Renal cortex interstitium (tissue), 11 donors: ENCODE measurements at regions not wholly inside any gene's neighbourhood (a gene's known extent, or its start where the extent isn't known, plus 50 kb on each side); places are given as distances from the start of the nearest gene placed in this dataset.

Experiments
- DNase-seq, 11 donors: peaks; one replicate each; pipeline ENCODE4 v3.0.0-alpha.2; 2013; ENCODE audit warnings: low read depth in 9 of 11, low spot score in 4 of 11; ENCODE audit errors: extremely low read depth in 1 of 11

DNA sequence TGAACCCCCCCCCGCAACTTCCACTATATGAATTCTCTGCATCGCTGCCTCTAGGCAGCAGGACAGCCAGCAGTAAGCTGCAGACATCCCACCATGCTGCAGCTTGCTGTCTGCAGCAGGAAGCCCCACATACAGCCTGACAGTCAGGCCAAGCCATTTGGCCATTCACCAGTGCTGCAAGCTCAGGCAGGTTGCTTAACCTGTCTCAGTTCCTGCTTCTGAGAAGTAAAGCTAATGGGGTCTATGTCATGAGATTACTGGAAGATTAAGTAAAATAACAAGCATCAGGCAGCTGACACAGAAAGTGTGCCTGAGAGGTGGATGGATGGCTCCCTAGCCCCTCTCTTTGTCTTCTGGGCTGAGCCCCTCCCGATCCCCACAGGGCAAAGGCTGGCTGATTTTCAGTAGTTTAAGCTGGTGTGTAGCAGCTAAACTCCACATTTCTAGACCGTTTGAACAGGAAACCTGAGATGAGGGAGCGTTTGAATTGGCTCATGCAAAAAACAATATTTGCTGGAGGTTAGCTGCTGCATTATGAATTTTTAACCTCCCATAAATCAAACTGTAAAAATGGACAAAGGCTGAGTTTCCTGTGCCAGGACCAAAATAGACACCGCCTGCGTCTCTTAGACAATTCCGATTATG, 193.8 kb upstream of the ARL4C start:
- DNase-seq: peak in 3 of 11 donors; percentile 20 to 43 (median 26)

DNA sequence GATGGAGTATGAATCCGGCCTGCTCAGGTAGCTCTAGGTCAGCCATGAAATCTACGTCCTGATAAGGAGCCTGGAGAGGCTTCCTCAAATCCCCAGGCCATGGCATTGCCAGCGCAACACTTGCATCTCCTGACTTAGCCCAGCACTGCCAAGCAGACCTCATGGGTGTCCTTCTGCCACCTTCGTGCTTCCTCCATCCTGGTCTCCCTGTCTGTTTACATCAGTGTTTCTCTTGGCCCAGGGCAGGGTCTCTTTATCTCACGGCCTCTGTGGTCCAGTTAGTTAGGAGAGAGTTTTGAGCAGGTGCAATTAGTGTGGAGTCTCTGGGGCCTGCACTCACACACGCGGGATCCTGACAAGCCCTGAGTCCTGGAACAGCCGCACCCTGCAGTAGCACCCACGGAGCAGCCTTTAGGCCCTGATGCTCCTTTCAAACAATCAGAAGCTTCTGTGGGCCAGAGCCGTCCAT, 193.1 kb upstream of the ARL4C start:
- no peak for DNase-seq

DNA sequence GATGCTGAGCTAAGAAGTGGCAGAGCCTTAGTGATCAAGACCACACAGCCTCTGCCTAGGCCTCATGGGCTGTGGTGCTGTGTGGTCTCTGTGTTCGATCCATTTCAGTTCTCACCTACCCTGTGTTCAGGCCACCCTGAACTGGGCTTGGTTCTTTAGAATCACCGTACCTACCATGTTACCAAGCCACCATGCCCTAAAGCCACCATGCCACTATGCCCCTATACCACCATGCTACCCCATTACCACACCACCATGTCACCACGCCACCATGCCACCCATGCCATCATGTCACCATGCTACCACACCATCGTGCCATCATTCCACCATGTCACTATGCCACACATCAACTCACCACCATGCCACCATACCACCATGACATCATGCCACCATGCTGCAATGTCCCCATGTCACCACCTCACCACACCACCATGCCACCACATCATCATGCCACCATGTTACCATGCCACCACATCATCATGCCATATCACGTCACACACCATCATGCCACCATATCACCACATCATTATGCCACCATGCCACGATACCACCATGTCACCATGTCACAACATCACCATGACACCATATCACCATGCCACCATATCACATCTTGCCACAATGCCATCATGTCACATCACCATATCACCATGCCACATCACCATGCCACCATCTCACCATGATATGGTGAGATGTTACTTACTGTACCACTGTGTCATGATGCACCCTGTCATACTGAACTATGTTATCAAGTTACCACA, 191.0 kb upstream of the ARL4C start:
- DNase-seq: no peak

DNA sequence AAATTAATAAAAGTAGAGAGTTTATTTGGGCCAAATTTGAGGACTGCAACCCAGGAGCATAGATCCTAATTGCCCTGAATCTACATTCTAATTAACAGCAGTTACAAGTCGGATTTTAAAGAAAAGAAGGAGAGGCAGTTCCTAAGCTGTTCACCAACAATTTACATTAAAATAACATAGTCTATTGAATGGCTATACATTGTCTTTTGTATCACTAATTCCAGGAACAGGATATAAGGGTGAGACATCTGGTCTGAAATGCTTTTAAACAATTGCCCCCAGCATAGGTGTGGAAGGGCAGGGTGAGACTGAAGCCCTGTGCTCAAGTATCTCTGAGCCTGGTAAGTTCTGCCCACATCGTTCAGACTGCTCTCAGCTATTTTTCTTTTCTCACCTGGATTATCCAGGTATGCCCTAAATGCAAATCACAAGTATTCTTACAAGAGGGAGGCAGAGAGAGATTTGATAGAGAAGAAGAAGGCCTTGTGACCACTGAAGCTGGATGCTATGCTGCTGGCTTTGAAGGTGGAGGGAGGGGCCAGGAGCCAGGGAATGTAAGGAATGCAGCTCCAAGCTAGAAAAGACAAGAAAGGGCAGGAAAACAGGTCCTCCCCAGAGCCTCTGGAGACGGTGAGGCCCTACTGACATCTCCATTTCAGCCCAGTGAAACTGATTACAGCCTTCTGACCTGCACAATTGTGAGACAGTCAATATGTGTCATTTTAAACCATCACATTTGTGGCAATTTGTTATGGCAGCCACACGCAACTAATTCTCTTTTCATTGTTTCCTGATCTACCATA, 189.4 kb upstream of the ARL4C start:
- peak in 3 of 11 donors; percentile 16 to 52 (median 29) for DNase-seq

DNA sequence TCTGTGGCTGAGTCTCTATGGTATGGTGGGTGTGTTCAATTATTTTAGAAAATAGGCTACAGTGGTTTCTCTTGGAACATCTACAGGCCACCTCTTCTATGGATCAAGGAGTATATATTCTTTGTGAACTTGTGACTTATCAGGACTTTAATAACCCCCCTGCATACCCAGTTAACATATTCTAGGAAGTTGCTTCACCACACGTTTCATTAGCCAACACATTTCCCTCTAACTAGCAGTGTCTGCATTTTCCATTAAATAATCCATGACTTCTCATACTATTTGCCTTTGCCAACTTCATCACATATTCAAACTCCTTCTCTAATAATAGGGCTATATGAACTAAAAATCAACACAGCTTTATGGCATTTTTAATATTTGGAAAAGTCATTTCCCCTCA, 187.6 kb upstream of the ARL4C start:
- no peak for DNase-seq

DNA sequence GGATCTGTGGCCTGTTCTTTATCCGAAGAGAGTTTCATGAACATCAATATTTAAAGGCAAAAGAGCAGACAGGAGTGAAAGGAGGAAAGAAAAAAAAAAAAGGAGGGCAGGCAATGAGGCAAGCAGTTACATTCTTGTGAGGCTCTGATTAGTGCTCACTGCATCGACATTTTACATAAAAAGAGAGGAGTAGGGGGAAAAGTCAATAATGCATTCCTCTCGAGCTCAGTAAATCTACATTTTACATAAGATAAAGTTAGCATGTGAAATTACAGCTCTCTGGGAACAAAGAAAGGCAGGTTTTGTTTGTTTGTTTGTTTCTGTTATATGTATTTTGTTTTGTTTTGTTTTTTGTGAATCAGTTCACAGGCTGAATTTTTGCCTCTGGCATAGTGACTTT, 187.1 kb upstream of the ARL4C start:
- DNase-seq: no peak

DNA sequence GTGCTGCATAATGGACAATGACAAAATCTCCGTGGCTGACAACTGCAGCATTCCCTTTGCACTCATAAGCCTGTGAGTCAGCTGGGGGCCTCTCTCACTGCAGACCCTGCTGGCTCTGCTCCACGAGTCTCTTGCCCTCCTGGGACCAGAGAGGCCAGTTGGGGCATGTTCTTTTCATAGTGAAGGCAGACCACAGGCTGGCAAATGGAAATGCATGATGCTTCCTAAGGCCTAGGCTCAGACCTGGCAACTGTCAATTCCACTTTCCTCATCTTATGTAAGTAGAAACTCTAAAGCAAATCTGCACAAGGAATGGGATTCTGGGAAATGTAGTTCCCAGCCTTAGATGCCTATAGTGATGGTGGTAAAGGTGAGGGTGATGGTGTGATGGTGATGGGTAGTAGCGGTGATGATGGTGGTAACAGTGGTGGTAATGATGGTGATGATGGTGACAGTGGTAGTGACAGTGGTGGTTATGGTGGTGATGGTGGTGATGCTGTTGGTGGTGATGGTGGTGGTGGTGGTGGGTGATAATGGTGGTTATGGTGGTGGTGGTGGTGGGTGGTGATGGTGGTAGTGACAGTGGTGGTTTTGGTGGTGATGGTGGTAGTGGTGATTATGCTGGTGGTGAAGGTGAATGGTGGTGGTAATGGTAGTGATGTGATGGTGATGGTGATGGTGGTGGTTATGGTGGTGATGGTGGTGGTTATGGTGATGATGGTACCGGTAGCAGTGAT, 185.8 kb upstream of the ARL4C start:
- DNase-seq: no peak

DNA sequence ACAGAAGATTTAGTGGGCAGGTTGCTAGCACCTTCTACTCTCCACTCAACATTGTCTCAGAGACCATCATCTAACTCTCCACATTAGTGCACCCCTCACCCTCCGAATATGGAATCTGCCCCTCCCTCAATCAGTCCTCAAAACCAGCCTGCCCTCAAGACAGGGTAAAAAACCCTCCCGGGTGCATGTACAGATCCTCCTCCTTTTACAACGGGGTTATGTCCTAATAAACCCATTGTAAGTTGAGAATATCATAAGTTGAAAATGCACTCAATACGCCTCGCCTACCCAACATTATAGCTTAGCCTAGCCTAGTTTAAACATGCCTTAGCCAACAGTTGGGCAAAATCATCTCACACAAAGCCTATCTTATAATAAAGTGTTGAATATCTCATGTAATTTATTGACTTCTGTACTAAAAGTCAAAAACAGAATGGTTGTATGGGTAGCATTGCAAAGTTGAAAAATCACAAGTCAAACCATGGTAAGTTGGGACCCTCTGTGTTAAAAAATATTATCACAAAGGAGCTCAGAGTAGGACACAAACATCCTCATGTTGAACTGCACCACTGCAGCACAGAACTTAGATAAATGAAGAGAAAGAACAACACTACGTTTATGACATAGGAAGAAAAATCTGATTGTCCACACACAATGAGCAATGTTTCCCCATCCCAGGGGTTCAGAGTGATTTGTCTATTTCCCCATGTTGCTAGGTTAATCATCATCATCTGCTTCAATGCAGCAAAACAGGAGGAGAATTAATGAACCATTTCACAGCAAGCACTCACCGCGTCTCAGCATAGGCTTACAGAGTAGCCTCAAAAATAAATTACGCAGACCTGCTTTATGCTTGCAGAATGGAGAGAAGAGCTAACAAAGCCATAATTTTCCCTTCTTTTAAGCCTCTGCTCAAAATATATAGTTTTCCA, 184.1 kb upstream of the ARL4C start:
- DNase-seq: peak in 2 of 11 donors; percentile 16 to 24

DNA sequence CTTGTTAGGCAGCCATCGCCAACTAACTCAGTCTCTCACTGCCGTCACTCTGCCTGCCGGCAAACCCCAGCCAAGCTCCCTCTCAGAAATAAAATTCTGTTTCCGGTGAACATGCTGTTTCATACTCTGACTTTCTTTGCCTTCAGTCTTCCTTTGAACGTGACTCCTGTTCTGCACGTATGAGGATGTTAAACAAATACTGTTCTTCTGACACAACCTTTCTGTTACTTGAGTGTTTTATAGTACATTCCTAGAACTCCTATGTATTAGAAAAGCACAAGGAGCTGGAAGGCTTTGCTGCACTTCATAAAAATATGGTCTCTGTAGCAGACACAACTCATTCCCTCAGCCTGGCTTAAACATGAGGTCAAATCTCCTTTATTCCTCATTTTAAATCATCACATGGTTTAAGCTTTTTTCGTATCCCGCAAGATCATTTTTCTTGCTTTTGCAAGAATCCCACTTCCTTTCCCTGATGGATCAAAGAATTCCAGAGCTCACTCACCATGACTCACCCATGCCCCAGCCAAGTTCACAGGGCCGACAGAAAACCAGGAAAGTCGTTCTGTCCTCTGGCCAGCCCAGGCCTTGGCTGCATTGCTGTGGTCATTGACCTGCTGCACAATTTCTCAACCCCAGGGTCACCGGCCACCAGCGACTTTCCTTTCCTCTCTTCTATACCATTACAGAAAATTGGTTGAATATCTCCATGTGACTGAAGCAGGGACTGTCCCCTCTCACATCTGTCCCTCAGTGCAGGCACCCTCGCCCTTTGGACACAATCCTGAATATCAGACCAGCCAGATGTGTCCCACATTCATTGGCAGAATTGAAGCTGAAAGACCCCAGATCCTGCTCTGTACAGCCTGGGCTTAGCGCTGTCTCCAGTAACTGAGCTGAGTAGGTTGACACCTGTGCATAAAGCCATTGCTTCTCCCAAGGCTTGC, 183.1 kb upstream of the ARL4C start:
- DNase-seq: peak in 1 of 11 donors; percentile 35

DNA sequence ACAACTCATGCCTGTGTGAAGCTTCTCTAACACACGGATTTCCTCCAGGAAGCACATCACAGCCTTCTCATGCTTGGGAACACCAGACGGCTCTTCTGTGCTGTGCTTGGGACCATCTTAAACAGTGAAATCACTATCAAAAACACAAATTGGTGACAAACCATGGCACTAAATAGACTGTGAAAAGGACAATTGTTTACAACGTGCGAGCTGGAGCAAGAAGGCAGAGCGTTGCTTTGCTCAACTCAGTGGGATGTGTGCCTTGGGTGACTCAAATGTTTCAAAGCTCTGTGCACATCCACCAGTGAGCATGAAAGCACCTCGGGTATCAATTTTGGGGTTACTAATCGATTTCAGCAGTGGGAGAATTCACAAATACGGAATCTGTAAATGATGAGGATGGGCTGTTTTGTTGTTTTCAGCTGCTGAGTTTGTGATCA, 182.4 kb upstream of the ARL4C start:
- DNase-seq: no peak

DNA sequence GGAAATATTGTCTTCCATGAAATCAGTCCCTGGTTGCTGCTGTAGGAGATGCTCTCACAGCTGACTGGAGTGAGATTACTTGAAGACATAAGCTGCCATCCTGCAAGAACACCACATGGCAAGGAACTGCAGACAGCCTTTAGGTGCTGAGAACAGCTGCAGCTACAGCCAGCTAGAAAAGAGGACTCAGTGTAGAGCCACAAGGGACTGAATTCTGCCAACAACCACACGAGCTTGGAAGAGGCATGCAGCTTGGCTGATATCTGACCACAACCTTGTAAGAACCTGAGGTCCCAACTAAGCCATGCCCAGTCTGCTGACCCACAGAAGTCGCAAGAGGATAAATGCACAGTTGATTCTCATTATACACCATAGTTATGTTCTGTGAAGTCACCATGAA, 181.8 kb upstream of the ARL4C start:
- DNase-seq: no peak

DNA sequence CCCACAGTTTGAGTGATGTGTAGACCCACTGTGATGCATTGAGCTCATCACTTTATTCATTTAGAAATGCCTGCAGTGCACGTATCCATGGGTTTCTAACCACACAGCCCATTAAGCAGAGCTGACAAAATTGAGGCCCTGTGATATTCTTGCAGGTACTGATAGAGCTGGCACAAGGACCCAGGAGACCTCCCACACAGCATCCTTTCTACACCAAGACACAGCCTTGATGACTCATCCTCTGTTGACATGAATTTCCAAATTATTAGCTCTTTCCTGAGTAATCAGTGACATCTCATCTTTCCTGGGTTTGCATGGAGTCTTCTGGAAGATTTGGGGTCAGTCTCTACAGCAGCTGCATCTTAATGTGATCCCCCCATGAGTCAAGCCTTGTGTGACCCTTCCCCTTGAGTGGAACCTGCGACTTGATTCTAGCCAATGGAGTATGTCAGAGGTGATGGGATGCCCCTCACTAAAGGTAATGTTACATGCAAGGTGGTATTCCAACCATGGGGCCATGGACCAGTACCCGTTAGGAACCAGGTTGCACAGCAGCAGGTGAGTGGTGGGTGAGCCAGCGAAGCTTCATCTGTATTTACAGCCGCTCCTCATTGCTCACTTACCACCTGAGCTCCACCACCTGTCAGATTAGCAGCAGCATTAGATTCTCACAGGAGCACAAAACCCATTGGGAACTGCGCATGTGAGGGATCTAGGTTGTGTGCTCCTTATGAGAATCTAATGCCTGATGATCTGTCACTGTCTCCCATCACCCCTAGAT, 181.1 kb upstream of the ARL4C start:
- DNase-seq: no peak

DNA sequence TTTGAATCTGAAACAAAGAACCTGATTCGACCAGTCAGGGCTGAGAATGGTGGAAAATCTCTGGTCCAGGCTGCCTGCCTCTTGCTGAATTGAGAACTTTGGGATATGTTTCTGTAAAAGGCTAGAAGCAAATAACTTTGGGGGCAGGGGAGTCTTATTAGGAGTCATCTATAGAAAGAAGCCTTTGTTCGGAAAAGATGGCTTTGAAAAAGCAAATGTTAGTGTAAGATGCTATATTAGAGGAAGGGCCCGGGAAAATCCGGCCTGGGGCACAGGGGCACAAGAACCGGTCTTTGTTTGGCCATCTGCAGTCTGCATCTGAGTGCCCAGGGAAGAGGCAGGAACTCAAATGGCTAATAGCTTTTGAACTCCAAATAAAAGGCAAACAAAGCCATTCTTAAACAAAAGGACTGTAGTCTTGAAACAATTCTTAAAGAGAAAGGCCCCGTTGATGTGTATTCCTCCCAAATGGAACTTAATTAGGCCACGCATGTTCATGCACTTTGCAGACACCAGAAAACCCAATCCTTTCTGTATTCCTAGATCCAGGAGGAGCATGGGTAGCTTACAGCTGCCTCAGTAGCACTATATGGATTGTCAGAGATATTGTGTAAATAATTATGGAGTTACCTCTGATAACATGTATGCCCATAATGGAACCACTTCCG, 180.0 kb upstream of the ARL4C start:
- no peak for DNase-seq

DNA sequence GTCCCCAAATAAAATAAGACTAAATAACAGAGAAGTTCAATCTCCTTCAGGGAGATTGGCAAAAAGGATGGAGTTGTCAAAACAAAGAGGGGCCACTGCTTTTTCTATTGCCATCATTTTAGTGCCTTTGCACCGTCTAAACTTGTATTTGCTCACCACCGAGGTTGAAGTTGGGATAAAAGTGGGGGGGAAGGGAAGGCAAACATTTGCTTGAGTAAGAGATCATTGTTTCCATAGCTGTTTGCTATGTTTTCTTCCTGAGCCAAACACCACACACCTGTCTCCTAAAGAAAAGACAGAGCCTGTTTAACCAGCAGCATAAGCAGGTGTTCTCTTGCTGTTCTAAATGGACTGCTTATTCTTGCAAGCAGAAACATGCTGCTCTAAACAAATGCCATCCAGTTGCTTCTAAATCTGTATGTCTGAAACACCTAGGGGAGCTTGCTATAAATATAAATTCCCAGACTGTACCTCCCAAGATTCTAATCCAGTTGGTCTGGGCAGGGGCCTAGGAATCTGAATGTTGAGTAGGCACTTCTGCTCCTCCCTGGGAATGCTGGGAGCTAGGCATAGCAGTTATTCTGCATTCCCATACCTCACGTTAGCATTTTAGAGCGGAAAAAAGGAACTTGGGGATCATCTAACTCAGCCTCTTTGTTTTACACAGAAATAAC, 179.4 kb upstream of the ARL4C start:
- DNase-seq: no peak

DNA sequence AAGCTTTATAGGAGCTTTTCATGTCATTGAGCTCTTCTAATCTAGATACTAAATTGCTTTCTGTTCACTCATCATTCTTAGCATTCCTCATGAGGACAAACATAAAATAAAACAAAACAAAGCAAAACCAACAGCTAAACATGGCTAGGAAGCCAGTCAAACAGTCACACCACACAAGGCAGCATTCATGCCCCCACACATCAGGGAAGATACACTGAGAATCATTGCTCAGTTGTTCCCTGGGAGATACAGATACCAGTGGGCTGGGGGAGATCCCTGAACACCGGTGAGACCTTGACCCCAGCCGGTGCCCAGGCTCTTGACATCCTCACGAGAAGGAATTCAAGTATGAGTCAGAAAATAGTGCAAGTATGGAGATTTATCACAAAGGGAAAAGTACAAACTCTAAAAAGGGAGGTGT, 177.9 kb upstream of the ARL4C start:
- DNase-seq: no peak
